ENCODE measurements at regions not wholly inside any gene's neighbourhood (a gene's known extent, or its start where the extent isn't known, plus 50 kb on each side); places are given as distances from the start of the nearest gene placed in this dataset.
"Not testable (repeated sequence)": the region's sequence is repeated elsewhere in the genome, so short reads cannot be mapped to it uniquely, and the experiment has no call there.

DNA sequence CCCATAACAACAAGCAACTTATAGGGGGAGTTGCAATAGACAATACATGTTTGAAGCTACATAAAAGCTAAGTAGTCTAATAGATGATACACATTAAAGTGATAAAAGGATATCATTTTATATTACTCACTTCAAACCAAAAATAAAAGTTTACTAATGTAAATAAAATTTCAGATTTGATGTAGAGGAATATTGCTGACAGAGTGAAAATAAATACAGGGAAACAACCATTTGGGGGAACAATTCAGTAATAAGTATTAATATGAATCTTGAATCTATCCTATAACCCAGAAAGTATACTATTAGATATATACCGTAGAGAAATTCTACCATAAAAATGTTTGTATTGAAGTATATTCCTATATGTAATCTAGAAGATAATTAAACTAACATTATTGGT, 1248.9 kb upstream of the EPHA6 start (continued):
- TF ChIP-seq ZNF274 (IDR thresholded peaks at IDR 0.05; ENCODE audit: low read depth, low read length) = no peak
- TF ChIP-seq SP1 (IDR thresholded peaks at IDR 0.05; ENCODE audit: low read depth) = no peak
- no peak for TF ChIP-seq EZH2 (IDR thresholded peaks at IDR 0.05)
- TF ChIP-seq TCF7L2 (IDR thresholded peaks at IDR 0.05; ENCODE audit: borderline replicate concordance, extremely low read depth, insufficient read depth, insufficient read length) = no peak
- TF ChIP-seq RAD21 (IDR thresholded peaks at IDR 0.05; ENCODE audit: low read depth) = no peak
- no peak for TF ChIP-seq SIN3A (IDR thresholded peaks at IDR 0.05; ENCODE audit: low read depth)

GRCh38 chr3:95567346-95567745, 1247.0 kb upstream of the EPHA6 start:
- Histone ChIP-seq H3K4me3 (replicated peaks in 1 of 2; ENCODE audit: low read depth in 1 of 2, low read length in 2 of 2) (no peak overlapping the region), H3K9ac (ENCODE audit: low read length) (no peak overlapping the region), H4K20me1 (ENCODE audit: insufficient read depth) (no peaks in the 10 kb centered on the region), H3K79me2 (ENCODE audit: insufficient read depth, low read length) (no peaks in the 10 kb centered on the region), H3K27ac (ENCODE audit: low read depth, low read length) (no peak overlapping the region), H3K27me3 (ENCODE audit: insufficient read depth, low read length) (no peaks in the 10 kb centered on the region), H2AFZ (ENCODE audit: low read depth, low read length, poor library complexity, severe bottlenecking) (no peak overlapping the region), H3K9me2 (ENCODE audit: insufficient read depth) (no peaks in the 10 kb centered on the region), H3K36me3 (ENCODE audit: control insufficient read depth in 1 of 2, insufficient read depth in 2 of 2, low read length in 2 of 2) (no peaks in the 10 kb centered on the region), H3K4me1 (ENCODE audit: control insufficient read depth in 1 of 2, insufficient read depth in 2 of 2, low read length in 2 of 2) (no peaks in the 10 kb centered on the region), H3K9me3 (ENCODE audit: control insufficient read depth in 1 of 2, insufficient read depth in 1 of 2, low read depth in 1 of 2, low read length in 2 of 2) (peaks cover 0 to 18% of the 10 kb centered on the region in 2 experiments; a peak in 2 of 4 replicates), H3K4me2 (ENCODE audit: low read length) (no peak overlapping the region)
- intact Hi-C loops (cut with micrococcal nuclease) = no loop called here
- DNase-seq (ENCODE audit: low read depth, low spot score) (no peak), ATAC-seq (no peak)
- ChIA-PET CTCF (no interaction called here), RAD21 (ENCODE audit: low non-redundant PET in 1 of 2, low total read pairs in 2 of 2, uncharacterized antibody in 2 of 2, unreplicated experiment in 2 of 2) (no interaction called here), POLR2A (no interaction called here)
- BruUV-seq (replicated peaks) = no TSS peak
- TF ChIP-seq SP1 (IDR thresholded peaks at IDR 0.05; ENCODE audit: low read depth) (no peak), YY1 (IDR thresholded peaks at IDR 0.05; ENCODE audit: extremely low read depth, insufficient replicate concordance, low read depth, low read length) (no peak), JUND (IDR thresholded peaks at IDR 0.05) (no peak), EGR1 (IDR thresholded peaks at IDR 0.05; ENCODE audit: low read depth) (no peak)

GRCh38 chr3:95586754-95587153, 1227.6 kb upstream of the EPHA6 start:
- intact Hi-C loops (cut with micrococcal nuclease) = no loop called here
- no peak overlapping the region for H2AFZ ChIP-seq (ENCODE audit: low read depth, low read length, poor library complexity, severe bottlenecking)

GRCh38 chr3:95587641-95588040, 1226.8 kb upstream of the EPHA6 start:
- H2AFZ ChIP-seq (ENCODE audit: low read depth, low read length, poor library complexity, severe bottlenecking); H3K4me3 ChIP-seq (replicated peaks in 1 of 2; ENCODE audit: low read depth in 1 of 2, low read length in 2 of 2); ATAC-seq; intact Hi-C loops (cut with micrococcal nuclease); RAD21 ChIA-PET (ENCODE audit: low non-redundant PET in 1 of 2, low total read pairs in 2 of 2, uncharacterized antibody in 2 of 2, unreplicated experiment in 2 of 2); H3K36me3 ChIP-seq (ENCODE audit: control insufficient read depth in 1 of 2, insufficient read depth in 2 of 2, low read length in 2 of 2); H3K9me3 ChIP-seq (ENCODE audit: control insufficient read depth in 1 of 2, insufficient read depth in 1 of 2, low read depth in 1 of 2, low read length in 2 of 2); H3K27me3 ChIP-seq (ENCODE audit: insufficient read depth, low read length); BruUV-seq (replicated peaks); H3K4me1 ChIP-seq (ENCODE audit: control insufficient read depth in 1 of 2, insufficient read depth in 2 of 2, low read length in 2 of 2); CTCF ChIA-PET; H3K9me2 ChIP-seq (ENCODE audit: insufficient read depth); H4K20me1 ChIP-seq (ENCODE audit: insufficient read depth); H3K9ac ChIP-seq (ENCODE audit: low read length); H3K79me2 ChIP-seq (ENCODE audit: insufficient read depth, low read length); H3K4me2 ChIP-seq (ENCODE audit: low read length); POLR2A ChIA-PET; H3K27ac ChIP-seq (ENCODE audit: low read depth, low read length); DNase-seq (ENCODE audit: low read depth, low spot score): not testable (repeated sequence)

More at GRCh38 chr3:95586754-95587153, 1227.6 kb upstream of the EPHA6 start:
- DNase-seq (ENCODE audit: low read depth, low spot score) (no peak), ATAC-seq (no peak)
- H3K9me2 ChIP-seq (ENCODE audit: insufficient read depth) = no peaks in the 10 kb centered on the region
- H3K27me3 ChIP-seq (ENCODE audit: insufficient read depth, low read length) = no peaks in the 10 kb centered on the region
- no peak for TF ChIP-seq TCF7L2 (IDR thresholded peaks at IDR 0.05; ENCODE audit: borderline replicate concordance, extremely low read depth, insufficient read depth, insufficient read length)
- H3K27ac ChIP-seq (ENCODE audit: low read depth, low read length) = no peak overlapping the region
- H4K20me1 ChIP-seq (ENCODE audit: insufficient read depth) = no peaks in the 10 kb centered on the region
- H3K4me2 ChIP-seq (ENCODE audit: low read length) = no peak overlapping the region
- H3K9me3 ChIP-seq (ENCODE audit: control insufficient read depth in 1 of 2, insufficient read depth in 1 of 2, low read depth in 1 of 2, low read length in 2 of 2) = peaks cover 4 to 6% of the 10 kb centered on the region in 2 experiments; a peak in 1 of 4 replicates
- no peaks in the 10 kb centered on the region for H3K36me3 ChIP-seq (ENCODE audit: control insufficient read depth in 1 of 2, insufficient read depth in 2 of 2, low read length in 2 of 2)
- no peak overlapping the region for H3K9ac ChIP-seq (ENCODE audit: low read length)
- CTCF ChIA-PET = no interaction called here
- no peaks in the 10 kb centered on the region for H3K4me1 ChIP-seq (ENCODE audit: control insufficient read depth in 1 of 2, insufficient read depth in 2 of 2, low read length in 2 of 2)
- H3K4me3 ChIP-seq (replicated peaks in 1 of 2; ENCODE audit: low read depth in 1 of 2, low read length in 2 of 2) = no peak overlapping the region
- no TSS peak for BruUV-seq (replicated peaks)
- RAD21 ChIA-PET (ENCODE audit: low non-redundant PET in 1 of 2, low total read pairs in 2 of 2, uncharacterized antibody in 2 of 2, unreplicated experiment in 2 of 2) = no interaction called here
- POLR2A ChIA-PET = no interaction called here
- H3K79me2 ChIP-seq (ENCODE audit: insufficient read depth, low read length) = no peaks in the 10 kb centered on the region
